GM19372 (cell line): ENCODE measurements at regions not wholly inside any gene's neighbourhood (a gene's known extent, or its start where the extent isn't known, plus 50 kb on each side); places are given as distances from the start of the nearest gene placed in this dataset.

Experiments
- ATAC-seq: cut with Tn5 transposase; IDR thresholded peaks from one replicate; pipeline ENCODE4 v1.9.1; 2021; ENCODE audit warnings: mild to moderate bottlenecking, low read depth, moderate library complexity; ENCODE audit not compliant: unreplicated experiment

DNA sequence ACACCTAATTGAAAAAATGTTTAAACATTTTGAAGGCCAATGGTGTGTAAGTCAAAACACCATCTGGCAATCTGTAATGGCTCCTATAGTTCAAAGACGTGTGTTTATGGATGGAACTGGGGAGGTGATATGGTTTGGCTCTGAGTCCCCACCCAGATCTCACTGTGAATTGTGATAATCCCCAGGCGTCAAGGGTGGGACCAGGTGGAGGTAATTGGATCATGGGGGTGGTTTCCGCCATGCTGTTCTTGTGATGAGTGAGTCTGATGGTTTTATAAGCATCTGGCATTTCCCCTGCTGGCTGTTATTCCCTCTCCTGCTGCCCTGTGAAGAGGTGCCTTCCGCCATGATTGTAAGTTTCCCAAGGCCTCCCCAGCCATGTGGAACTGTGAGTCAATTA lies 52.2 kb downstream of the ADRA2C start:
- ATAC-seq: no peak

GRCh38 chr4:3819210-3819919 lies 53.2 kb downstream of the ADRA2C start:
- ATAC-seq: no peak

DNA sequence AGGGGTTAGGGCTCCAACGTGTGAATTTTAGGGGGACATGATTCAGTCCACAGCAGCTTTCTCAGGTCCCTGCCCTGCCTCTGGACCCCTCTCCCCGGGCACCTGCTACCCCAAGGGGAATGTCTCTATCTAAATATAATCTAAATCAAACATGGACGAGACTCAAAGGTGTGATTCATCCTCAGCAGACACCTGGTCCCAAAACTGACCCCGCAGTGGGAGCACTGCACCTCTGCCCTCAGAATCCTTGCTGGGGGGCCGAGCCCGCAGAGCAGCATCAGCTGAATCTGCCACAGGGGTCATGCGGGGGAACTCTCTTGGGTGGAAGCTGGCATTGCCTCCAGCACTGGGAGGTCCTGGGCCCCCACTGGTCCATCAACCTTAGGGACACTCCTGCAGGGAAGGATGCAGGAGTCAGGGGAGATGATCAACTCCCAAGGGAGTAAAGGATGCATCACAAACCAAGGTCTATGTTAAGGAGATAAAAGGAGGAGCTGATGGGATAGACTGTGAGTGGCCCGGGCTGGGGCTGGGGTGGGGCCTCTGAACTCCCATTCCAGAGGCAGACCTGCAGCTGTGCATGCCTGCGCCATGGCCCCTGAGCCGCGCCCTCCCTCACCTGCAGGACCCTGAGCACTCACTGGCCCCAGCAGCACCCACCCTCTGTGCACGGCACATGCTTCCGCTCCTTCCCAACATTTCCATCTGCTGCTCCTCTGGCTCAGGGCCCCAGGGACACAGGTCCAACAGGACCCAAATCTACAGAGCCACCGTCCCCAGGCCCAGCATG lies 54.0 kb downstream of the ADRA2C start:
- no peak for ATAC-seq

DNA sequence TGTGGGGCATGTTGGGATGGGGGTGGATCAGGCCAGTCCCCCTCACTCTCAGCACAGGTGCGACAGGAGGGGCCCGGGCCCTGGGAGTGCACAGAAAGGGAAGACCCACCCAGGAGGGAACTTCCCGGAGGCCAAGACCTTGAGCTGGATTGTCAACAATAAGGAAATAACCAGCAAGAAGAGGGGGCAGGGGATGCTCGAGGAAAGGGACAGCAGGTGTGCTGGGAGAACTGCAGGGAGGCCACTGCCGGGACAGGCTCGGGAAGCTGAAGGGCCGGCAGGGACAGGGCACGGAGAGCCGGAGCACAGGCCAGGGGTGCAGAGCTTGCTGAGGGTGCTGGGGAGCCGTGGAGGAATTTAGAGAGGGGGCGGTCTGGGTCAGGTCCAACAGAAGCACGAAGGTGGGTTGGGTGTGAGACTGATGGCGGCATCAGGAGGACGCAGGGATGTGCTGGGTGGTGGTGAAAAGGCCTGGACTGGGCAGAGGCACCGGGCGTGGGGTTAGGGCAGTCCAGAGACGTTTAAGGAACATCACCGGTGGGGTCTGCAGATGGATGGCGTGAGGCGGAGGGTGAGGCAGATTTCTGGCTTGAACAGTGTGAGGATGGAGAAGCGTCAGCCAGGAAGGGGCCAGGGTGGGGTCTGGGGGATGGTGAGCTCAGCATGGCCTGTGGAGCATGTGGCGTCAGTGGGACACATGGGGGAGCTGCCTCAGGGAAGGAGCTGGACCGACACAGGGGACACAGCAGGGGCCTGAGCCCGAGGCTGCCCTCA lies 54.8 kb downstream of the ADRA2C start:
- no peak for ATAC-seq

- no peak for ATAC-seq
Observed at GRCh38 chr4:3821580-3822229, 55.5 kb downstream of the ADRA2C start.

GRCh38 chr4:3822230-3822947 lies 56.2 kb downstream of the ADRA2C start:
- ATAC-seq: no peak

DNA sequence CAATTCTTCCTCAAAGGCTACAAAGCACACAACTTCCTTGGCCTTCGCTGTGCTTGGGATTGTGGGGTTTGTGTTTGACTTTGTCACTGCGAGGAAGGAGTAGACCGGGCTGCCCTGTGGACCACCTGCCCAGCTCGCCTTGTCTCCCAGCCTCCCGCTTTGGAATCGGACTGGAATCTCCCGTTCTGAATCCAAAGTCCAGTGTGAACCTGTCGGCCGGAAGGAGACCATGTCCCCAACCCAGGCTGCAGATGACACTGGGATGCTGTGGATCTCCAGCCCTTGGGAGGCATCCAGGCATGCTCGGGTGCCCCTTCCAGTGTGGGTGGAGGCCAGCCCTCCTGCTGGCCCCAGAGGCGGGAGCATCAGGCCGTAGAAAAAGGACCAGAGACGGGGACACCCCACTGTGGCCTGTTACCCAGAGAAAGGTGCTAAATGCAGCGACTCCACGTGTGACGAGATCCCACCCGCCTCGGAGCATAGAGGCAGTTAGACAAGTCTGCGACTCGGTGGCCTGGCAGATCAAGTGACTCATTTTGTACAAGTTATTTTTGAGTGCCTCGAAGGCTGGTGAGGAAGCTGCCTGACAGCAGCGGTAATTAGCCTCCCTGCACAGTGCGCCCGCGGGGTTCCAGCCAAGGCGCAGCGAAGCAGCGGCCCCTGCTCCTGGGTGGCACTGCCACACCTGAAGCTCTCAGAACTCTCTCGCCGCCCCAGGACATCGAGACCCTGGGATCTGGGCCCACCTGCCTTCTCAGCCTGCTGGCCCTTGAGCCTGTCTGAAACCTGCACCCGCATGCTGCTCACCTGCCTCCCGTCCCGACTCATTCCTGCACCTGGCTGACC lies 57.5 kb downstream of the ADRA2C start:
- no peak for ATAC-seq

- ATAC-seq: no peak
Observed at GRCh38 chr4:3824521-3825270, 58.5 kb downstream of the ADRA2C start.

GRCh38 chr4:3825530-3825929 lies 59.3 kb downstream of the ADRA2C start:
- no peak for ATAC-seq

DNA sequence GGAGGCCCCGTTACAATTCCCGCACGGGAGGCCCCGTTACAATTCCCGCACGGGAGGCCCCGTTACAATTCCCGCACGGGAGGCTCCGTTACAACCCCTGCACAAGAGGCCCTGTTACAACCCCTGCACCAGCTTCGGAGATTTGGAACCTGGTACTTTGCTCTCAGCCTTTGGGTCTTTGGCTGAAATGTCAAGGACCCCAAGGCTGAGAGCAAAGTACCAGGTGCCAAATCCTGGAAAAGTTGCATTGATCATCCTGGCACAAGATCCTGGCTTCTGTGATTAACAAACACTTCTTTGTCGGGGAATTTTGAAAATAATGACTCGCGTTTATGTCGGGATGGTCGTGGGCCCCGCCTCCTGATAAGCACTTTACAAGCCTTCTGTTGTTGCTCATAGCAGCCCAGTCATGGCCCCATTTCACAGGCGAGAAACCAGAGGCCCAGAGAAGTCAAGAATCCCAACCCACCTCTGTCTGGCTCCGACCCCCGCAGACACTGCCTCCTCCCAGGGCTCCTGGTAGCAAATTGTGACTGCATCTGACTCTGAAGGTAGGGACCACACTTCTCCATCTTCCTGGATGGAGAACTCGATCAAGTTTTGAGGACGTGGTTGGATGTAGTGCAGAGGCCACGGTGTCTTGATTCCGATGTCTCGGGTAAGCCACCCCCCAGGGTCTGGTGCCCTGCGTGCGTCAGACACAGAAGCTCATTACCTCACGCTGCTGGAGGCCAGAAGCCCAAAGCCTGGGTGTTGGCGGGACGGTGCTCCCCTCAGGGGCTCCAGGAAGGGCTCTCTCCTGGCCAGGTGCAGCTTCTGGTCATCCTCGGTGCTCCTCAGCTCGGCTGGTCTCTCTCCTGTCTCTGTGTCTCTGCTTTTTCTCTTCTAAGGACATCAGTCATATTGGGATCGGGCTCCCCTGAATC lies 60.3 kb downstream of the ADRA2C start:
- no peak for ATAC-seq

GRCh38 chr4:3827616-3828492 lies 61.7 kb downstream of the ADRA2C start:
- ATAC-seq: no peak

DNA sequence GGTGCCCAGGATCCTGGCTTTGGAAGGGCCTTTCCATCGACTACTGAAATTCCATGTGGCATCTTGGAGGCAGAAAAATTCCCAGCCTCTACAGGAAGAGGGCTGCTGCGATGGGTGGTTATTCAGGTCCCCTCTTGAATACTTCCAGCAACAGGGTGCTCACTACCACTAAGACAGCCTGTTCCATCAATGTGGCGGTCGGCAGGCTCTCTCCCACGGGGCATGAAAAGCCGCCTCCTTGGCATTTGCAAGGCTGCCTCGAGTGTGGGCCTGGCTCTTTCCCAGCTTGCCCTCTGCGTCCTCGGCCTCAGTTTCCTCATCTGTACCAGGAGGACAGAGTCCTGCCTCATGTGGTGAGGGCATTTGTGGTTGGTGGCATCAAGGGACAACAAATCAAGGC lies 62.4 kb downstream of the ADRA2C start:
- no peak for ATAC-seq

- no peak for ATAC-seq
Observed at GRCh38 chr4:3829211-3829955, 63.2 kb downstream of the ADRA2C start.

- no peak for ATAC-seq
Observed at GRCh38 chr4:3829956-3830773, 64.0 kb downstream of the ADRA2C start.
